Middle frontal gyrus (tissue), 1 donor: ENCODE measurements at regions not wholly inside any gene's neighbourhood (a gene's known extent, or its start where the extent isn't known, plus 50 kb on each side); places are given as distances from the start of the nearest gene placed in this dataset.
"Not testable (repeated sequence)": the region's sequence is repeated elsewhere in the genome, so short reads cannot be mapped to it uniquely, and the experiment has no call there.

Experiments used
- DNase-seq: peaks from one replicate; pipeline ENCODE4 v3.0.0-alpha.2; 2015; ENCODE audit warnings: low spot score; ENCODE audit errors: extremely low spot score

- DNase-seq = no peak
These were observed 848.5 kb downstream of the PCDH17 start for GRCh38 chr13:58480061-58480460.

- DNase-seq = no peak
These were observed 856.7 kb downstream of the PCDH17 start for GRCh38 chr13:58488251-58488650.

- DNase-seq = no peak
These were observed 864.1 kb downstream of the PCDH17 start for GRCh38 chr13:58495668-58496067.

GRCh38 chr13:58500938-58501337 is 869.4 kb downstream of the PCDH17 start:
- no peak for DNase-seq

- DNase-seq = not testable (repeated sequence)
These were observed 872.7 kb downstream of the PCDH17 start for GRCh38 chr13:58504202-58504700.

- not testable (repeated sequence) for DNase-seq
These were observed 873.8 kb downstream of the PCDH17 start for GRCh38 chr13:58505262-58505920.

- no peak for DNase-seq
These were observed 896.8 kb downstream of the PCDH17 start for GRCh38 chr13:58528351-58528750.

- no peak for DNase-seq
These were observed 900.1 kb downstream of the PCDH17 start for GRCh38 chr13:58531614-58532013.

- no peak for DNase-seq
These were observed 911.0 kb downstream of the PCDH17 start for GRCh38 chr13:58542530-58542929.

- no peak for DNase-seq
These were observed 915.9 kb downstream of the PCDH17 start for GRCh38 chr13:58547419-58547818.

GRCh38 chr13:58566176-58566575 is 934.6 kb downstream of the PCDH17 start:
- DNase-seq = no peak

- no peak for DNase-seq
These were observed 942.2 kb downstream of the PCDH17 start for GRCh38 chr13:58573743-58574142.

GRCh38 chr13:58574791-58575190 is 943.2 kb downstream of the PCDH17 start:
- no peak for DNase-seq

- DNase-seq = no peak
These were observed 947.9 kb downstream of the PCDH17 start for GRCh38 chr13:58579468-58579867.

- DNase-seq = no peak
These were observed 952.4 kb downstream of the PCDH17 start for GRCh38 chr13:58583966-58584365.

GRCh38 chr13:58584610-58585009 is 953.1 kb downstream of the PCDH17 start:
- DNase-seq = no peak

- DNase-seq = no peak
These were observed 955.6 kb downstream of the PCDH17 start for GRCh38 chr13:58587183-58587582.

GRCh38 chr13:58592052-58592451 is 960.5 kb downstream of the PCDH17 start:
- no peak for DNase-seq

GRCh38 chr13:58592786-58593185 is 961.2 kb downstream of the PCDH17 start:
- no peak for DNase-seq

- no peak for DNase-seq
These were observed 963.4 kb downstream of the PCDH17 start for GRCh38 chr13:58594747-58595600.

- DNase-seq = no peak
These were observed 966.0 kb downstream of the PCDH17 start for GRCh38 chr13:58597552-58597951.

GRCh38 chr13:58598241-58598640 is 966.7 kb downstream of the PCDH17 start:
- DNase-seq = no peak

GRCh38 chr13:58611117-58611516 is 979.6 kb downstream of the PCDH17 start:
- DNase-seq = no peak
